Activated CD4-positive, alpha-beta T cell treated with anti-CD3 and anti-CD28 coated beads, Interleukin-2, amount 50 U/mL, for 1 hour (primary cell): ENCODE measurements at regions not wholly inside any gene's neighbourhood (a gene's known extent, or its start where the extent isn't known, plus 50 kb on each side); places are given as distances from the start of the nearest gene placed in this dataset.

ENCODE experiments used
- DNase-seq: peaks from one replicate; pipeline ENCODE4 v3.0.0-alpha.2; 2020

GRCh38 chr1:228979325-228979699 is 244.0 kb downstream of the RHOU start:
- DNase-seq = no peak

DNA sequence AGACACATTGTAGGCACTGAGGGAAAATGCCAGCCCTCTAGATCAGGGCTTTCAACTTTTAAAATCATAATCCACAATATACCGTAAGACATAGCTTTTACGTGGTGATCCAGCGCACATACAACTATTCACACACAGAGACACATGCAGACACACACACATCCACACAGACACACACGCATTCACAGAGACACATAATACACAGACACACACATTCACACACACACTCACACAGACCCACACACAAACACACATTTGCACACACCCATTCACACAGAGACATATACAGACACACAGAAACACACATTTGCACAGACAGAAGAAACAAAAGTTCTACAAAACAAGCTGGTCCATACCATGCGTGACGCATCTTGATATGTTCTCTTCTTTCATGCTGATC is 244.5 kb downstream of the RHOU start:
- DNase-seq = no peak

- DNase-seq = no peak
Observed at GRCh38 chr1:228980232-228980937, 245.1 kb downstream of the RHOU start.

- DNase-seq = no peak
Observed at GRCh38 chr1:228982637-228983036, 247.4 kb downstream of the RHOU start.

GRCh38 chr1:228983231-228983660 is 248.0 kb downstream of the RHOU start:
- no peak for DNase-seq

DNA sequence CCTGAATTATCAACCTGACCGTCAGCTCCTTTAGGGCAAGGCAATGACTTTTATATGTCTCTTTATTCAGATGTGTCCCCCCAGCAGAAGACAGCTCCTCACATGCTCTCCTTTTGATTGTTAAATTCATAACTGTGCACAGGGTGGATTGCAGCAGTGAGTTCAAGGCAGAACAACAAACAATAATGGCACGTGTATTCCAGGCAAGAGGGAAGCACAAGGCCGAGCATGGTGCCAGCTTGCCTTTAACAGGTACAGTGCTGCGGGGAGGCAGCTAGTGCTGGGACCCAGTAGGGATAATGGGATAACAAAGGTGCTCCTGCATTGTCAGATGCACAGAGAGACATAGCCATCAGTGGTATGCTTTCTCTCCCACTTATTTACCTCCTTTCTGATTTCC is 248.4 kb downstream of the RHOU start:
- no peak for DNase-seq

DNA sequence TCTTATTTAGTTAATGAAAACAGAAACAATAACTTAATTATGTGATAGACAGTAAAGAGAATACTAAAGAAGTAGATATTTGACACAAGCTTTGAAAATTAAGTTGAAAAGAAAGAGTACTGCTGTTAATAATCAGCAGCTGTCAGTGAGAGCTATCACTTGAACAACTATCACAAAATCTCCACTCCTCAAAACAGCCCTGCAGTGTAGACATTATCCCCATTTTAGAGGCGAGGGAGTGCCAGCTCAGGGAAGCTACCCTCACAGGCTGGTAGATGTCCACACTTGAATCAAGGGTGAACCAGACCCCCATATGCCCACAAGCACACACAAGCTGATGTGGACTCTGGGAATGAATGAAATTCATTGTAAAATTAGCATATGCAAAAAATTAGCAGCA is 248.8 kb downstream of the RHOU start:
- DNase-seq = no peak

DNA sequence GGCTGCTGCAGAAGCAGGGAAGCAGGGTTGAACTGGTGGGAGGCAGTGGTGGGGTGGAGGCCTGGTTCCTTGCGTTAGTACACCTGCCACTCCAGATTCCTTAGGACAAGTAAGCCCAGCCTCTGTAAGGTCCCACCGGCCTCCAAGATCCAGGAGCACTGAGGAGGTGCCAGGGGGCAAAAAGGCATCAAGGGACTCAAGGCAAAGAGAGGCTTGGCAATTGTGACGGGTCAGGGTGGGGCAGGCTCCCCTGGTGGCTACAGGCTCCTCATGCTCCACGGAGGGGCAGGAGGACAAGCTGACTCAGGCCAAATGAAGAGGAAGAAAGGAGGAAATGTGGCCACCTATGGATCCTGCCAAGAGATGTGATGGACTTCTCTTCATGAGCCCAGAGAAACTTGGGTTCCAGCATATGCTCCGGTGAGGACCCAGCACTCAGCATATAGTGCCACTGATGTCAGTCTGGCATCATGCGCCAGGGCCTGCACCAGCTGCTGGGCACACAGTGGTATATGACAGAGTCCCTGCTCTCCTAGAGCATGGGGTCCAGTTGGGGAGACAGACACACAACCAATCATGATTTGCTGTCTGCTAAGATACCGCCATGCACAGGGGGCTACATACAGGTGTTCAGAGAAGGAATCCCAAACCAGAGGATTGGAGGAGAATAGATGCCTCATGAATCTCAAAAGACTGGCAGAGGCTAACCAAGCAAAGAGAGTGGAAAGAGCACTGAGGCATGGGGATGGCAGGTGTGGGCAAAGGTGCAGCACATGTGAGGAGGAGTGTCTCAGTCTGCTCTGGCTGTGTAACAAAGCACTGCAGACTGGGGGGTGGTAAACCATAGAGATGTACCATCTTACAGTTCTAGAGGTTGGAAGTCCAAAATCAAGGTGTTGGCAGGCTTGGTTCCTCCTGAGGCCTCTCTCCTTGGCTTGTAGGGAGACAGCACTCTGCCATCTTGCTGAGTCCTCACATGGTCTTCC is 249.7 kb downstream of the RHOU start:
- DNase-seq = no peak

DNA sequence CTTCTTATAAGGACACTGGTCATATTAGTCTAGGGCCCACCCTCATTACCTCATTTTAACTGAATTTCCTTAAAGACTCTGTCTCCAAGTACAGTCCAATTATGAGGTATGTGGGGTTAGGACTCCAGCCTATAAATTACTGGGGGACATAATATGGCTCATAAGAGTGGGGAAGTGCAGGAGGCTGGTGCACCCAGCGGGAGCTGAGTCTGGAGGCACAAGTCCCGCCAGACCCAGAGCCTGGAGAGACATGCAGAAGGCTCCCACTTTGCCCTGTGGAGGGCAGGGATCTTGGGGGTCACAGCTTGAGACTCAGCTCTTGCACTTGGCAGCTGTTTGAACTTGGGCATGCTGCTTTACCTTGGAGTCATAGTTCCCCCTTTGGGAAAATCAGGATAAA is 250.4 kb downstream of the RHOU start:
- no peak for DNase-seq

- DNase-seq = no peak
Observed at GRCh38 chr1:228986093-228986904, 251.0 kb downstream of the RHOU start.

DNA sequence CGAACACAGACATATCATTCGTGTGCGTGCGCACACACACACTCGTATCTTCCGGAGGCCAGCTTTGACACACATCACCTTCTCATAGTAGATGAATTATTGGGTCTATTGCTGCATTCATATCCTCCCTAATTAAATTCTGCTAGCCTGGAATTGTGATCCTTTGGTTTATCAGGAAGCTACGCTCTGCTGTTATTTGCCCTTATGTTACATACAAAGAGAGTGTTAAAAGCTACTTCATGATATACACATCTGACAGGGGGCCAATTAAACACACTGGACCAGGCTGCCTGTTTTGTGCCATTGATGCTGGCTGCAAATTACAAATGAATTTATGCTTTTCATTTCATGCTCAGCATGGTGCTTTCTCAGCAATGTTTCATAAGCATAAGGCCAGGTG is 252.0 kb downstream of the RHOU start:
- no peak for DNase-seq

DNA sequence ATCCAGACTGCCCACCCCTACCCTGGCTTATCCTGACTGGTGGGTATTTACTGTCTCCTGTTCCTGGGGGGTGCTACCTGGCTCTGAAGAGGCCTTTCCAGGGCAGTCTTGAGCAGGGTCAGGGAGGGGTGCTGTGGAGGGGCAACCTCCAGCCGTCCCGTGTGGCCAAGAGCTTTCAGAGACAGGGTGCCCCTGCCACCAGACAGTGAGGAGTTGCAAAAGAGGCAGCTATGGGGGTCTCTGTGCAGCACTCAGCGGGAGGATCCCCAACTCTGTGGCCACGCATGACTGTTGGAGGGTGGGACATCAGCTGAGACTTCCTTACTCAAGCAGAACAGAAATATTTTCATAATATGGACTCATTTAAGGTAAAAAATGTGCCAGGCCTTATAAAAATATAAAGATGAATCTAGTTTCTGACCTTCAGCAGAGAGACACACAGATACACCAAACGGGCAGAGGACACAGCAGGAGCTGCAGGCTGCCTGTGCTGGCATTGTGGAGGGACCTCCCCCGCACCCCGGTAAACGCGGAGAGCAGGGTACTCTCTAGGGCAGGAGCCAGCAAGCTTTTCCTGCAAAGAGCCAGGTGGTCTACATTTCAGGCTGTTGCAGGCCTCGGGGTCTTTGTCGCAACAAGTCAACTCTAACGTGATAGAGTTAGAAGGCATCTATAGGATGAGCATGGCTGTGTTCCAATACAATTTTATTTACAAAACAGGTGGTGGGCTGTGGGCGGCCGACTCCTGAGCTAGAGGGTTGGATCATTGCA is 252.6 kb downstream of the RHOU start:
- no peak for DNase-seq

GRCh38 chr1:228988664-228989063 is 253.4 kb downstream of the RHOU start:
- no peak for DNase-seq

DNA sequence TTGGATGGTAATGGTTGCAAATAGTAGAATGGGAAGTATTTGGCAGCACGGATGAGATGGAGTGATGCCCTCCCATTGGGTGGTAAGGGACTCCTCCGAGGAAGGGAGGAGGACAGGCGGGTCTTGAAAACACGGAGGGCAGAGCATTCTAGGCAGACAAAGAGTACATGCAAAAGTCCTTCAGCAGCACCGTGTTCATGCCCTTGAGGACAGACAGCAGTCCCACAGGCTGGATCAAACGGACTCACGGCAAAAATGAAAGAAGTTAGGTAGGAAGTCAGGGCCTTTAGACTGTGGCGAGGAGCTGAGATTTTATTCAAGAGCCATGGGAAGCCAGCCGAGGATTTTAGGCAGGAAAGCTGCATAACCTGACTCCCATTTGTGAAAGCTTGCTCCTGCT is 253.9 kb downstream of the RHOU start:
- DNase-seq = no peak

DNA sequence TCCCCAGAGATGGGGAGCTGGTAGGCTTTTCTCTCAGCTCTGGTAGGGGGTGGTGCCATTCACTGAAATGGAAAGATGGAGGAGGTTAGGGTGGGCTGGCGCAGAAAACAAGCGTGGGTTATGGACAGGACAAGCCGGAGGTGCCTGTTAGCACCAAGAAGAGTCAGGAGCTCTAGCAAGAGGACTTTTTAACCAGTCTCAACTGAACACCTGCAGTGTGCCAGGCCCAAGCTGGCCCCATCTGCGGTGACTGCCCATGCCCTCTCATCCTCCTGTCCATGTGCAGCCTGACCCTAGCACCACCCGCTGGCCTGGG is 254.4 kb downstream of the RHOU start:
- no peak for DNase-seq

DNA sequence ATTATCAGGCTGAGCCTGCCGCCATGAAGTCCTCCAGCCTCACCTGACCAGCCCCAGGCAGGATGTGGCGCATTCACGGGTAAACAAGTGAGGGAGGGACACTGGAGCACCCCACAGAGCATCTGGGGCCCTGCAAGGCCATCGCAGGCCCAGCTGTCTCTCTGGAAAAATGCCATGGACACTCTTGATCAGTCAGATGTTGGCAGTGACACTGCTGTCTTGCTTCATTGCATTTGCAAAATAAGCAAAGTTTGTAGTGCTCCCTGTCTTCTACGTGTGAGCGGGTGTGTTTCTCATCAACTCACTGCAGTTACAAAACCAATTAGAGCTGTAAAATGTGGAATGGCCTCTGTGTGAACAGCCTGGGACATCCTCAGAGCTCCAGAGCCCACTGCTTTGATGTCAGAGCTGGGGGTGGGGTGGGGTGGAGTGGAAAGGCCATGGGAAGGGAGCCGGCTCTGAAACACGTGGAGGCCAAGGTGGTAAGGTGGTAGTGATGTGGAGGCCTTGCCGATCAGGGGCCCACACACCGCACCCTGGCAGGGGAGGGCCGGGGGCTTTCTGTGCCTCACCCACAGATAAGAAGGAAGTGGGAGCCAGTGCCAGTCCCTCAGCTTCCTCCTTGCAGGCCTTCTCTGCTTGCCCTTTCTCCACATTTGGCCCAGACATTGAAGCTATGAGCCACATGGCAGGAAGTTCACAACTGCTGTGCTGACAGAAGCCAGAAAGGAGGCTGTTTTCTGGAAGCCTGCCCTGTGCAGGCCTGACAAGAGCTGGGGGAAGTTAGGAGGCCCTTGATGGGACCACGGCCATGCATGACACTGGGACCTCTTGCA is 254.9 kb downstream of the RHOU start:
- no peak for DNase-seq

DNA sequence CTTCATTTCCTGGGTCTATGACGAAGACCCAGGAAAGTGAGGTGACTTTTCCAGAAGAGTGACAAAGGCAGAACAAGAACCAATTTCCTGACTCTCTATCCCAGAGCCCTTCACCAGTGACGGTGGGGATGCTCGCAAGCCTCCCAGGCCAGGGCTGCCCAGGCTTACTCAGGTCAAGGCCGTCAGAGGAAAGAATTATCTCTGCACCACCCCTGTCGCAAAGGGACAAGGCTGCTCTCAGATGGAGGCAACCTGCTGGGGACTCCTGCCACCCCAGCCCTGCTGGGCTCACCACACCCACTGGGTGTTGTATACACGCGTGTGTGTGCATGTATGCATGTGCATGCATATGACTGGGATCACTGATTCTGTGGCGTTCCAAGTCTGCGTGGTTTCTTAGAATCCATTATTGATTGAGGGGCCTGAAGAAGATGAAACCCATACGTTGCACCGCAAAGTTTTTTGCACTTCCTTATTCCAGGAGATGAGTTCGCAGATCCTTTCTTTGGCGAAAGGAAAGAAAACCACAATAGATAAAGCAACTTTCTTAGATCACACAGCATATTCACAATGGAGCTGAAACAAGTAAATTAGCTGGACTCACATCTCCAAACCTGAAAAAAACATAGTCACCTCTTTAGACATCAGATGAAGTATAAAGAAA is 255.8 kb downstream of the RHOU start:
- no peak for DNase-seq

GRCh38 chr1:228992044-228992443 is 256.8 kb downstream of the RHOU start:
- DNase-seq = no peak

GRCh38 chr1:228992907-228993535 is 257.7 kb downstream of the RHOU start:
- no peak for DNase-seq
